ENCODE measurements at regions not wholly inside any gene's neighbourhood (a gene's known extent, or its start where the extent isn't known, plus 50 kb on each side); places are given as distances from the start of the nearest gene placed in this dataset.
"Not testable (repeated sequence)": the region's sequence is repeated elsewhere in the genome, so short reads cannot be mapped to it uniquely, and the experiment has no call there.

DNA sequence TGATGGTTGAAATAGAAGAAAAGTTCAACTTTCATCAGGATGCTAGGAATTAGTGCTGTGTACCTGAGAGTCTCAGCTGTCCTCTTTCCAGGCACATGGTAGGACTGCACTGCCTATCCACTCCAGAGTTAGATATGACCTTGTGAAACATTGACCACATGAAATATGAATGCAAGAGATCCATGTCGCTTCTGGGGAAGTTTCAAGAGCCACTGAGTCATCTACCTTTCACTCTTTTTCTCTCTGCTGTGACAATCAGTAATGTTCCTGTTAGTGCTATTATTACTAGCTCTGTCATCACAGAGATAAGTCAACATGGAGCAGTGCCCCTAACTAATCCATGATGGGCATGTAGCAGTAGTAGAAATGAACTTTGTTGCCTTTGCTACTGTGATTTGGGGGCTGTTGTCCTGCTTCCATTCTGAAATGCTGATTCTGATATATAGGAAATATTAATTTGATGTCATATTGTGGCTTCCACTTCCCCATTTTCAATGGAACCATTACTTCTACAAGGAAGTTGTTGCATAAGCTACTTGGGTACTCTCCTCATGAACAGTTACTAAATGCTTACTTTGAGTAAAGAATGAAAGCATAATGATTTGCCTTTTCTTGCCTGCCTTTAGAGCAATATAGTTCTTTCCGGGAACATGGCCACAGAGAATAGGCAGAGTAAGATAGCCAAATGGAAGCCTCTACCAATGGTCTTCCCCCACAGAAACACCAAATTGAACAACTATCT, 192.8 kb upstream of the ZNF521 start:
- no peak for DNase-seq

- no peak for DNase-seq
These were observed 186.4 kb upstream of the ZNF521 start for GRCh38 chr18:25538175-25538922.

DNA sequence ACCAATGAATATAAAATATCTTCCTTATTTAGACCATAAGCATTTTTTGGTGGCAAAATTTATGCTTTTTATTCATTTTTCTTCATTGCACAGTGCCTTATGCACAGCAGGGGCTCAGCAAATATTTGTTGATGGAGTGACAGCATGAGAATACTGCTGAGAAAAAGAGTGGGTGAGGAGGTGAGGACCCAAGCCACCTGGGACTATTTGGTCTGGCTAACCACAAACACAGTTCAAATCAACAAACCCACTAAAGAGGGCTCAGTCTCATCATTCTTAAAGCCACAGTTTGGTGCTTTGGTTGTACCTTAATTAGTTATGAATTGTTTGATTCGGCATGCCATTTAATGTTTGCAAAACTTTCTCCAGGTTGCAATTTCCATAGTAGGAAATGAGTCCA, 183.5 kb upstream of the ZNF521 start:
- DNase-seq = no peak

DNA sequence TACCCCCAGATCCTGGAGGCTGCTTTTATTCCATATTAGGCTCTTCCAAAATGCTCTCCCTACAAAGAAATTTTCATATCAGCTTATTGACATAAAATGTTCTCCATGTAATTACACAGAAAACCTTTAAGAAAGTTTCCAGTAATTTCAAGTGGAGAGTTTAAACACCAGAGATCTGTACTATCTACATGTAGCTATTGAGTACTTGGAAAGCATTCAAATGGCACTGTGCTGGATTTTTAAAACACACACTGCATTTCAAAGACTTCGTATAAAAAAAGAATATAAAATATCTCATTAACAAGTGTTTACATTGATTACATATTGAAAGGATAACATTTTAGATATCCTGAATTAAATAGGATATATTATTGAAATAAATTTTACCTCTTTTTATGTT, 182.4 kb upstream of the ZNF521 start:
- DNase-seq = no peak

DNA sequence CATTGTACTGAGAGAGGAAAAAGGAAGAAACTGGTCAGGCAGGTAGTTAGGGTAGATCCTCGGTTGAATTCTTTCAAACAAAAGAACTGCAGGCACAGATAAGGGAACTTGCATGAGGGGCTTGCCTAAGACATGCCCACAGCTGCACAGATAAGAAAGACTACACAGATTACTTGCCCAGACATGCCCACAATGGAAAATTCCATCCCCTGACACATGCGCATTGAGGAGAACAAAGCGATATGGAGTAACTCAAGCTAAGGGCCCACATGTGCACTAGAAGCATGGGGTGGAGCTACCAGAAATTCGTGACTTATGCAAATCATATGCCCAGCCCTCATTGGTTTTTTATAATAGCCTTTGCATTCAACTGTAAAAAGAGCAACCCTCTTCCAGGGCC, 181.3 kb upstream of the ZNF521 start:
- DNase-seq = no peak

GRCh38 chr18:25531207-25531606, 179.2 kb upstream of the ZNF521 start:
- no peak for DNase-seq

DNA sequence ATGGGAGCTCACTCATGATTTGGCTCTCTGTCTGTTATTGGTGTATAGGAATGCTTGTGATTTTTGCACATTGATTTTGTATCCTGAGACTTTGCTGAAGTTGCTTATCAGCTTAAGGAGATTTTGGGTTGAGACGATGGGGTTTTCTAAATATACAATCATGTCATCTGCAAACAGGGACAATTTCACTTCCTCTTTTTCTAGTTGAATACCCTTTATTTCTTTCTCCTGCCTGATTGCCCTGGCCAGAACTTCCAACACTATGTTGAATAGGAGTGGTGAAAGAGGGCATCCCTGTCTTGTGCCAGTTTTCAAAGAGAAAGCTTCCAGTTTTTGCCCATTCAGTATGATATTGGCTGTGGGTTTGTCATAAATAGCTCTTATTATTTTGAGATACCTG, 173.8 kb upstream of the ZNF521 start:
- DNase-seq = not testable (repeated sequence)

GRCh38 chr18:25518716-25519053, 166.7 kb upstream of the ZNF521 start:
- no peak for DNase-seq

- no peak for DNase-seq
These were observed 166.1 kb upstream of the ZNF521 start for GRCh38 chr18:25517881-25518715.

- no peak for DNase-seq
These were observed 165.0 kb upstream of the ZNF521 start for GRCh38 chr18:25516747-25517498.

GRCh38 chr18:25516121-25516520, 164.2 kb upstream of the ZNF521 start:
- no peak for DNase-seq

DNA sequence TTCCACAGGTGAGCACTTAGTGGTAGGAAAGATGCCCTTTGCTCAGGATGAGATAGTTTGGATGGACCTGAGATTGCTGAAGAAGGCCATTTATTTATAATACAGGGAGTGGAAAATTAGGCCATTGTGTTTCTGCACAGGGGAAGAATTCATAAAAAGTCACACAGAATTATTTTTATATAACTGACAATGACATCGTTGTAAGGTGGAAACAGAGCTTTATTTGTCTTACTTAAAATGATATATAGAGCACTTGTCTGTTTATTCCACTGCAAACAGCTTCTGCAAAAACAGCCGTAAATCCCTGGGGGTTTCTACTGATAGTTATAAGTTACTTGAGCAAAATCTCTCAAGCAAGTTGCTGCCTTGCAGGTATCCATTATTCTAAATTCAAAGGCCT, 158.1 kb upstream of the ZNF521 start:
- DNase-seq = no peak

DNA sequence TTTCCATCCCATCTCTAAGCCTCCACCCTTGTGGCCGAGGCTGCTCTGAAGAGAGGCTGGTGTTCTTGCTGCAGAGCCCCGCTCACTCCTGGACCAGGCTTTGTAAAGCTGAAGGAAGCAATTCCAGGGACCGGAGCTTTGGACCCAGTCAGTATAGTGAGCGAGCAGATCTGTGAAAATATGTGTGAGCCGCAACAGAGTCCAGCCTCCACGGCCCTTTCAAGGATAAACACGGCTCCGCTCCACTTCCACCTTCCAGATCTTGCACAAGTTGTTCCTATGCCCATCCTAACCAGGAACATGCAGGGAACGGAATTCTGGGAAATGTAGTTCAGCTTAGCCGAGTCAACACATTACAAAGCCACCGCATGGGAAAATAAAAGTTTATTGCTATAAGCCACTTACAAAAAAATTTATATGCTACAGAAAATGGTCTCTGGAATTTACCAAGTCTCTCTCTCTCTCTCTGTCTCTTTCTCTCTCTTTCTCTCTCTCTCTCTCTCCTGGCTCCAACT, 151.7 kb upstream of the ZNF521 start:
- DNase-seq = no peak

DNA sequence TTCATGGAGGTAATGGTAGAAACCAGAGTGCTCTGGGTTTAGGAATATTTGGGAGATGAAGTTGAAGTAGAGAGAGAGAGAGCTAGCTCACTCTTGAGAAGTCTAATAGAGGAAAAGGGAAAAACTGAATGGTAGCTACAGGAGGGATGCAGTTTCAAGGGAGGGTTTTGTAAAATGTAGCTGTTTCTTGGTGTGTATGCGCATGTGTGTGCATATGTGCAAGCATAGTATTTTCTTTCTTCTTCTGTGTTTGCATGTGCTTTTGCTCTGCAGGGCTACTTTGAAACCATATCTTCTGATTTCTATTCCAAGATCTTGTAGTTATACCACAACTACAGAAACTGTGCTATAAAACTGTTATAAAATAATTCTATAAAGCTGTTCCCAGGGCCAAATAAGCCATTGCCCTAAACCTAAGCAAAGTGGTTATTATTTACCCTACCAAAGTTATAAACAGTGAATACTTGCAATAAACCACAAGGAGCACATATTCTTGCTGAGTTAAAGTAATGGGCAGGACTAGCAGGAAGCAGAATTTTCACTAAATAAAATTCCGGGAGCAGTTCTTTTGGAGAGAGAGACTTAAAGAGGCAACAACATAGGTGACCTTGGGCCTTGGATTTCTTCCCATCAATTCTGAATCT, 145.3 kb upstream of the ZNF521 start:
- DNase-seq = no peak

DNA sequence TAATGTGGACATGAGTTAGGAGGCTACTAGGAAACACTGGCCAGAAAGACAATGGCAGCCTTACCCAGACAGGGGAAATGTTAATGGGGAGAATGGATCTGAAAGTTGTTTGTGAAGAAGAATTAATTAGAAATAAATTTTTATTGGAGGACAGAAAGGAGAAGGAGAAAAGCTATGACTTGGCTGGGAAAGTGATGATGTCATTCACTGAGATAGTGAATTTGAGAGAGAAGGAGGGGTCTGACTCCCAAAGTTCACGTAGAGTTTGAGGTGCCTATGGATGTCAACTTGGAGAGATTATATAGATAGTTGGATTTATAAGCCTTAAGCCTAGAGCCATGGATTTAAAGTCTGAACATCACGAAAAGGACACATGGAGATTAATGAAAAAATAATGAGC, 144.6 kb upstream of the ZNF521 start:
- no peak for DNase-seq

DNA sequence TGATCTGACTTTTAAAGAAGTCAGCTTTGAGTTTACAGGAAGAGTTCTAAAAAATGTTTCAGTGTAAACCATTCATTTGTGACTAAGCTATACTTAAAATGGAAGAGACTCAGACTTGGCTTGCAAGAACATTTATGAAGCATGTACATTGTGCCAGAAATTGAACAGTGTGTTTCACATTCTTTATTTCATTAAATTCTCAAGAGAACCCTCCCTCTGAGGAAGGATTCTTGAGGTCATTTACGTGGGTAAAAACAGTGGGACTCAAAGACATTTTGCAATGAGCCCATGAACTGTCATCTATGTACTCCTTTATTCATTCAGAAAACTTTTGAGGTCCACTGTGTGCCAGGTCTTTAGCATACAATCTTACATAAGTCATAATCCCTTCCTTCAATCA, 143.6 kb upstream of the ZNF521 start:
- DNase-seq = no peak

- no peak for DNase-seq
These were observed 142.9 kb upstream of the ZNF521 start for GRCh38 chr18:25494888-25495287.

DNA sequence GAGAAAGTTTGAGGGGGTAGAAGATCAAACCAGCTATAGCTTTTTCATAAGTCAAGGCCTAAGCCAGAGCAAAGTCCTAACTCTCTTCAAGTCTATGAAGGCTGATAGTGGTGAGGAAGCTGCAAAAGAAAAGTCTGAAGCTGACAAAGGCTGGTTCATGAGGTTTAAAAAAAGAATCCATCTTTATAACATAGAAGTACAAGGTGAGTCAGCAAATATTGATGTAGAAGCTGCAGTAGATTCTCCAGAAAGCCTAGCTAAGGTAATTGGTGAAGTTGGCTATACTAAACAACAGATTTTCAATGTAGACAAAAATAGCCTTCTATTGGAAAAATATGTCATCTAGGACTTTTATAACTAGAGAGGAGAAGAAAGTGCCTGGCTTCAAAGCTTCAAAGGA, 141.4 kb upstream of the ZNF521 start:
- no peak for DNase-seq

DNA sequence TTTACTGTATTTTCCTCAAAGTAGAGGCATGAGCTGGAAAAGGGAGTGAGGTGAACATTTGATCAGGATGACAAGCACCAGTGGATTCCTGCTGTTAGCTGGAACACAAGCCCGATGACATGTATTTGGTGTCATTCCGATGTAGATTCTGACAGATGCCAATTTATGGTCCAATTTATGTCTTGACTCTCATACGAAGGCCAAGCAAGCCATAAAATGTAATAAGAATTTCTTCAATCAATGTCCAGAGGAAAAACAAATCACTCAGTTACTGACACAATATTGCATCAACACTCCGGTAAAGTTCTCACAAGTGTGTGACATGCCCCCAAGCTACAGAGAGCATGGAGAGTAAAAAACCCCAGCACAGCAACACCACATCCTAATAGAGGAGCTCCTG, 138.3 kb upstream of the ZNF521 start:
- DNase-seq = no peak

GRCh38 chr18:25473008-25473407, 121.0 kb upstream of the ZNF521 start:
- no peak for DNase-seq

DNA sequence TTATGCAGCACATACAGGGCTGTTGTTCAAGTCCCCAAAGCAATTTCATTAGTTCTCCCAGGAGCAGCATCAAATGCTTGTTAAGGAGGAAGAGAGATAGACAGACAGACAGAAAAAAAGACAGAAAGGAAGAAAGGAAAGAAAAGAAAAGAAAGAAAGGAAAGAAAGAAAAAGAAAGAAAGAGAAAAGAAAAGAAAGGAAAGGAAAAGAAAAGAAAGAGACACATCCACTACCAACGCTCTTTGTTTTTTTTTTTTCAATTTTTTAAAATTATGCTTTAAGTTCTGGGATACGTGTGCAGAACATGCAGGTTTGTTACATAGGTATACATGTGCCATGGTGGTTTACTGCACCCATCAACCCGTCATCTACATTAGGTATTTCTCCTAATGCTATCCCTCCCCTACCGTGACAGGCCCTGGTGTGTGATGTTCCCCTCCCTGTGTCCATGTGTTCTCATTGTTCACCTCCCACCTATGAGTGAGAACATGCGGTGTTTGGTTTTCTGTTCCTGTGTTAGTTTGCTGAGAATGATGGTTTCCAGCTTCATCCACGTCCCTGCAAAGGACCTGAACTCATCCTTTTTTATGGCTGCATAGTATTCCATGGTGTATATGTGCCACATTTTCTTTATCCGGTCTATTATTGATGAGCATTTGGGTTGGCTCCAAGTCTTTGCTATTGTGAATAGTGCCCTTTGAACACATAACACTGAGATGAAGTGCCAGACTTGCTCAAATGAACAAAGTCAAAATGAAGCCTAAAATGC, 119.0 kb upstream of the ZNF521 start:
- not testable (repeated sequence) for DNase-seq

GRCh38 chr18:25470062-25470461, 118.1 kb upstream of the ZNF521 start:
- no peak for DNase-seq
